GM12878 (cell line): ENCODE measurements at regions not wholly inside any gene's neighbourhood (a gene's known extent, or its start where the extent isn't known, plus 50 kb on each side); places are given as distances from the start of the nearest gene placed in this dataset.

Experiments
- ATAC-seq: fragments of 200-7000 bp; cut with Tn5 transposase; 3 replicates; pipeline ENCODE4 v1.9.1; 2020; ENCODE audit warnings: mild to moderate bottlenecking, moderate library complexity
- BruUV-seq: library from RNA; stranded (reverse); fragments of 400-500 nt; replicated peaks from 2 replicates; lab custom pipeline; 2021; lab: Mats Ljungman, UMichigan
- CTCF ChIA-PET: fragments of 300-600 bp; sonication (Branson Sonifier 250); formaldehyde crosslinking; extraction: SDS; loops from one replicate; lab custom pipeline; 2021; ENCODE audit warnings: inconsistent platforms; lab: Yijun Ruan, JAX
- POLR2A ChIA-PET: fragments of 350-600 bp; formaldehyde crosslinking; extraction: SDS; loops from one replicate; lab custom pipeline; 2021; ENCODE audit warnings: inconsistent platforms; lab: Charles Lee
- RAD21 ChIA-PET: fragments of 300-600 bp; sonication (Branson Sonifier 250); formaldehyde crosslinking; loops from one replicate; lab custom pipeline; 2023; ENCODE audit warnings: antibody characterized with exemption; ENCODE audit not compliant: unreplicated experiment; lab: Charles Lee
- SMC1A ChIA-PET: fragments of 300-600 bp; sonication (Branson Sonifier 250); formaldehyde crosslinking; loops from one replicate; lab custom pipeline; 2023; ENCODE audit not compliant: unreplicated experiment, uncharacterized antibody; lab: Charles Lee
- DNase-seq: peaks from one replicate; pipeline ENCODE4 v3.0.0-alpha.2; 2011; ENCODE audit warnings: low read depth, low spot score
- FAIRE-seq: peaks from 3 replicates; lab custom pipeline; 2011; peaks lifted over from hg19 to GRCh38; lab: Jason Lieb, UNC
- H2AFZ ChIP-seq: 2 replicates; pipeline ENCODE4 v1.6.0; 2011; ENCODE audit warnings: low read depth, low read length, control low read depth; ENCODE audit not compliant: control insufficient read depth
- H3K27ac ChIP-seq: 2 replicates; pipeline ENCODE4 v1.5.1; 2011; ENCODE audit warnings: control low read depth; ENCODE audit not compliant: control insufficient read depth, insufficient read depth
- H3K27me3 ChIP-seq, 2 experiments: replicated peaks in 1 of 2; 2 replicates each; pipeline versions ENCODE4 v1.6.0 to v1.6.1; 2011; ENCODE audit warnings: low read length in 1 of 2; ENCODE audit not compliant: control insufficient read depth in 2 of 2, insufficient read depth in 2 of 2
- H3K36me3 ChIP-seq, 2 experiments: 2 replicates each; pipeline ENCODE4 v1.5.1; 2011; ENCODE audit warnings: low read length in 1 of 2; ENCODE audit not compliant: control insufficient read depth in 2 of 2, insufficient read depth in 2 of 2
- H3K4me1 ChIP-seq: 2 replicates; pipeline ENCODE4 v1.6.1; 2011; ENCODE audit warnings: mild to moderate bottlenecking, low read length, moderate library complexity, mixed read lengths; ENCODE audit not compliant: control insufficient read depth, insufficient read depth
- H3K4me2 ChIP-seq: 2 replicates; pipeline ENCODE4 v1.6.0; 2011; ENCODE audit warnings: control low read depth; ENCODE audit not compliant: control insufficient read depth, insufficient read depth
- H3K4me3 ChIP-seq: fragments of 200-600 bp; sonication (generic); 2 replicates; pipeline ENCODE4 v1.5.1; 2016
- H3K79me2 ChIP-seq: 2 replicates; pipeline ENCODE4 v1.6.0; 2011; ENCODE audit warnings: low read length; ENCODE audit not compliant: control insufficient read depth, insufficient read depth
- H3K9ac ChIP-seq: 2 replicates; pipeline ENCODE4 v1.8.0; 2011; ENCODE audit warnings: low read length, control low read depth, mixed read lengths; ENCODE audit not compliant: control insufficient read depth, insufficient read depth
- H3K9me3 ChIP-seq: replicated peaks from 3 replicates; pipeline ENCODE4 v1.5.1; 2011; ENCODE audit warnings: mild to moderate bottlenecking, low read length; ENCODE audit not compliant: control insufficient read depth, insufficient read depth
- H4K20me1 ChIP-seq: 2 replicates; pipeline ENCODE4 v1.6.0; 2011; ENCODE audit not compliant: control insufficient read depth, insufficient read depth
- E4F1 ChIP-seq: fragments of 450-650 bp; IDR thresholded peaks from 2 replicates; pipeline ENCODE4 v1.6.1; 2018; ENCODE audit warnings: borderline replicate concordance, mild to moderate bottlenecking; ENCODE audit not compliant: partially characterized antibody
- ETV6 ChIP-seq, 2 experiments: fragments of 450-650 bp in 1 of 2; IDR thresholded peaks in 1 of 2; conservative IDR thresholded peaks in 1 of 2; 2 replicates each; pipeline ENCODE4 v1.6.1; 2014; ENCODE audit warnings: antibody characterized with exemption in 1 of 2, borderline replicate concordance in 1 of 2, low read depth in 1 of 2, mild to moderate bottlenecking in 1 of 2, moderate library complexity in 1 of 2
- NBN ChIP-seq: fragments of 450-650 bp; IDR thresholded peaks from 2 replicates; pipeline ENCODE4 v1.6.1; 2016
- REST ChIP-seq: IDR thresholded peaks from 2 replicates; pipeline ENCODE4 v1.6.1; 2012; ENCODE audit warnings: mild to moderate bottlenecking, low read depth, low read length
- RUNX3 ChIP-seq: IDR thresholded peaks from 2 replicates; pipeline ENCODE4 v1.6.1; 2012; ENCODE audit warnings: low read length, inconsistent platforms
- SIX5 ChIP-seq: IDR thresholded peaks from 2 replicates; pipeline ENCODE4 v1.6.1; 2011; ENCODE audit warnings: mild to moderate bottlenecking, low read depth, low read length, moderate library complexity; ENCODE audit not compliant: severe bottlenecking
- TAF1 ChIP-seq: IDR thresholded peaks from 2 replicates; pipeline ENCODE4 v1.6.1; 2011; ENCODE audit warnings: mild to moderate bottlenecking, low read depth, low read length, borderline replicate concordance
- TBL1XR1 ChIP-seq: IDR thresholded peaks from 2 replicates; pipeline ENCODE4 v1.6.1; 2012; ENCODE audit warnings: low read depth, low read length, improper control_type of control experiment
- YBX1 ChIP-seq: fragments of 450-650 bp; IDR thresholded peaks from 2 replicates; pipeline ENCODE4 v1.6.1; 2016; ENCODE audit warnings: antibody characterized with exemption
- WGBS: methylation state at CpG from one replicate; pipeline ENCODE4 v1.1.6; 2016; ENCODE audit warnings: low lambda C conversion rate; ENCODE audit not compliant: insufficient replicate concordance, insufficient coverage; ENCODE audit errors: missing lambda C conversion rate; 5-methylcytosine and 5-hydroxymethylcytosine counted together
- in situ Hi-C: fragments of 300-500 bp; cut with MboI; formaldehyde crosslinking; loops from 9 replicates; pipeline ENCODE4 v1.14.3; 2018; ENCODE audit warnings: mixed read lengths
- intact Hi-C: fragments of 100-400 bp; cut with micrococcal nuclease; formaldehyde crosslinking; loops from one replicate; pipeline ENCODE4 v1.14.2; 2022; ENCODE audit not compliant: unreplicated experiment

- TF ChIP-seq ETV6 (conservative IDR thresholded peaks at IDR 0.05 in 1 of 2, IDR thresholded peaks at IDR 0.05 in 1 of 2; ENCODE audit: borderline replicate concordance in 1 of 2, low read depth in 1 of 2) = no peak
- no peak for TF ChIP-seq TBL1XR1
- no peak for TF ChIP-seq NBN
- TF ChIP-seq SIX5 = no peak
- TF ChIP-seq E4F1 = no peak
- TF ChIP-seq YBX1 = no peak
- TF ChIP-seq TAF1 = no peak
- no peak for TF ChIP-seq REST
- TF ChIP-seq RUNX3 = no peak
- H3K79me2 ChIP-seq = no peaks in the 10 kb centered on the region
- ATAC-seq (no peak), DNase-seq (no peak), FAIRE-seq (no peak)
- no peaks in the 10 kb centered on the region for H3K36me3 ChIP-seq
- POLR2A ChIA-PET = no interaction called here
- H4K20me1 ChIP-seq = no peaks in the 10 kb centered on the region
- no peak overlapping the region for H2AFZ ChIP-seq
- H3K4me3 ChIP-seq = no peak overlapping the region; the same call in 1 of the 2 replicates
- no peaks in the 10 kb centered on the region for H3K9me3 ChIP-seq
- RAD21 ChIA-PET = no interaction called here
- CTCF ChIA-PET = interaction anchor here (0.5 kb wide), 1 partner anchor 183 kb away, joined by 4 read pairs; no protein-coding TSS in a partner anchor
- no peaks in the 10 kb centered on the region for H3K4me1 ChIP-seq
- no peak overlapping the region for H3K27ac ChIP-seq
- 16% methylated on average over 7 of the region's 7 CpGs for WGBS
- SMC1A ChIA-PET = interaction anchor here (0.5 kb wide), 1 partner anchor 1605 kb away, joined by 4 read pairs; no protein-coding TSS in a partner anchor
- H3K27me3 ChIP-seq = no peaks in the 10 kb centered on the region
- H3K4me2 ChIP-seq = no peak overlapping the region
- intact Hi-C loops (no loop called here), in situ Hi-C loops (no loop called here)
- H3K9ac ChIP-seq = no peak overlapping the region
- BruUV-seq = no TSS peak
Measured at GRCh38 chr5:62168506-62169281, 137.3 kb upstream of the KIF2A start.
